ENCODE measurements at regions not wholly inside any gene's neighbourhood (a gene's known extent, or its start where the extent isn't known, plus 50 kb on each side); places are given as distances from the start of the nearest gene placed in this dataset.

GRCh38 chr6:169886631-169887227 is 135.3 kb downstream of the ERMARD start:
- intact Hi-C loops (cut with DNase I): no loop called here
- peak in 1 of 10 donors; percentile 50 for DNase-seq

- intact Hi-C loops (cut with DNase I): no loop called here
- DNase-seq: peak in 1 of 10 donors; percentile 66
Observed at GRCh38 chr6:169885831-169886230, 134.4 kb downstream of the ERMARD start.

GRCh38 chr6:169885131-169885530 is 133.7 kb downstream of the ERMARD start:
- intact Hi-C loops (cut with DNase I): no loop called here
- no peak for DNase-seq

GRCh38 chr6:169884158-169884557 is 132.7 kb downstream of the ERMARD start:
- no peak for DNase-seq
- intact Hi-C loops (cut with DNase I): no loop called here

- intact Hi-C loops (cut with DNase I): no loop called here
- DNase-seq: peak in 2 of 10 donors; percentile 3 to 69
Observed at GRCh38 chr6:169883316-169883715, 131.9 kb downstream of the ERMARD start.

- intact Hi-C loops (cut with DNase I): no loop called here
- no peak for DNase-seq
Observed at GRCh38 chr6:169881976-169882375, 130.6 kb downstream of the ERMARD start.

GRCh38 chr6:169881398-169881797 is 130.0 kb downstream of the ERMARD start:
- DNase-seq: peak in 1 of 10 donors; percentile 2
- intact Hi-C loops (cut with DNase I): no loop called here

GRCh38 chr6:169880516-169880915 is 129.1 kb downstream of the ERMARD start:
- no peak for DNase-seq
- intact Hi-C loops (cut with DNase I): no loop called here

GRCh38 chr6:169869301-169869700 is 117.9 kb downstream of the ERMARD start:
- intact Hi-C loops (cut with DNase I): no loop called here

GRCh38 chr6:169868458-169868857 is 117.0 kb downstream of the ERMARD start:
- DNase-seq: no peak
- intact Hi-C loops (cut with DNase I): no loop called here

More at GRCh38 chr6:169869301-169869700, 117.9 kb downstream of the ERMARD start:
- DNase-seq: no peak

GRCh38 chr6:169867751-169868191 is 116.3 kb downstream of the ERMARD start:
- DNase-seq: no peak
- intact Hi-C loops (cut with DNase I): no loop called here

- DNase-seq: peak in 1 of 10 donors; percentile 42
- intact Hi-C loops (cut with DNase I): no loop called here
Observed at GRCh38 chr6:169866668-169867521, 115.5 kb downstream of the ERMARD start.

- DNase-seq: no peak
- intact Hi-C loops (cut with DNase I): no loop called here
Observed at GRCh38 chr6:169866140-169866534, 114.7 kb downstream of the ERMARD start.

- no peak for DNase-seq
- intact Hi-C loops (cut with DNase I): no loop called here
Observed at GRCh38 chr6:169865346-169866139, 114.1 kb downstream of the ERMARD start.

- intact Hi-C loops (cut with DNase I): no loop called here
- no peak for DNase-seq
Observed at GRCh38 chr6:169864148-169865020, 113.0 kb downstream of the ERMARD start.

GRCh38 chr6:169863710-169864109 is 112.3 kb downstream of the ERMARD start:
- intact Hi-C loops (cut with DNase I): no loop called here
- DNase-seq: no peak

GRCh38 chr6:169862892-169863525 is 111.6 kb downstream of the ERMARD start:
- intact Hi-C loops (cut with DNase I): no loop called here
- no peak for DNase-seq

GRCh38 chr6:169862043-169862891 is 110.8 kb downstream of the ERMARD start:
- intact Hi-C loops (cut with DNase I): no loop called here
- DNase-seq: no peak

Measured in posterior cingulate gyrus (tissue), 11 donors.